ENCODE measurements at regions not wholly inside any gene's neighbourhood (a gene's known extent, or its start where the extent isn't known, plus 50 kb on each side); places are given as distances from the start of the nearest gene placed in this dataset.
"Not testable (repeated sequence)": the region's sequence is repeated elsewhere in the genome, so short reads cannot be mapped to it uniquely, and the experiment has no call there.

DNA sequence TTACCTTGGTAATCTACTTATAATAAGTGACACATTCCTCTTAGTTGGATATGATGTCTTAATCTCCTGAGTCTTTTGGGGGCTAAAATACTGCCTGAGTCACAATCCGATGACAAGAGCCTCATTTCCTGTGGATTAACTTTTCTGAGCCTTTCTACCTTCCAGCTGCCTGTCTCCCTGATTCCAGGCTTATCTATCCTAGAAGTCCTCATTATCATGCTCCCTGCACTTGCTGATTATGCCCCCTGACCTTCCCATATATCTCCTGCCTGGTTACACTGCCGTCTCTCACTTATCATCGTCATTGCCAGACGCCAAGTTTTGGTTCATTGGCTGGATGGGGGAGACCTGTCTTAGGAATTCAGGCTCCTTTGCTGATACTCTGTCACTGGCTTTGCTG is 727.4 kb upstream of the CA10 start:
- Histone ChIP-seq H3F3A (ENCODE audit: insufficient read depth, low read length) (no peaks in the 10 kb centered on the region), H3K4me1 (ENCODE audit: insufficient read depth, low read length, severe bottlenecking) (no peaks in the 10 kb centered on the region), H3K9ac (ENCODE audit: low read length) (no peak overlapping the region), H3K9me2 (ENCODE audit: low read depth, low read length) (no peaks in the 10 kb centered on the region), H3K79me2 (ENCODE audit: insufficient read depth, low read length) (no peaks in the 10 kb centered on the region), H4K20me1 (ENCODE audit: insufficient read depth, low read length) (no peaks in the 10 kb centered on the region), H3K36me3 (ENCODE audit: insufficient read depth, low read length) (no peaks in the 10 kb centered on the region), H3K4me2 (ENCODE audit: low read length) (no peak overlapping the region), H2AFZ (ENCODE audit: low read length) (no peak overlapping the region), H3K9me3 (ENCODE audit: low read length) (no peaks in the 10 kb centered on the region), H3K4me3 (ENCODE audit: low read depth, low read length, poor library complexity, severe bottlenecking) (no peak overlapping the region), H3K27ac (ENCODE audit: low read depth, low read length, poor library complexity, severe bottlenecking) (no peak overlapping the region), H3K27me3 (ENCODE audit: insufficient read depth, low read length) (no peaks in the 10 kb centered on the region)
- TF ChIP-seq EZH2 (IDR thresholded peaks at IDR 0.05; ENCODE audit: borderline replicate concordance, low read length): no peak
- TF ChIP-seq CTCF (IDR thresholded peaks at IDR 0.05; ENCODE audit: low read length): no peak

GRCh38 chr17:52883907-52884491 is 725.5 kb upstream of the CA10 start:
- H3K9ac ChIP-seq (ENCODE audit: low read length); H3K4me3 ChIP-seq (ENCODE audit: low read depth, low read length, poor library complexity, severe bottlenecking); H3K4me1 ChIP-seq (ENCODE audit: insufficient read depth, low read length, severe bottlenecking); H3K9me2 ChIP-seq (ENCODE audit: low read depth, low read length); H3K27ac ChIP-seq (ENCODE audit: low read depth, low read length, poor library complexity, severe bottlenecking); H3K27me3 ChIP-seq (ENCODE audit: insufficient read depth, low read length); H3K9me3 ChIP-seq (ENCODE audit: low read length); H3K4me2 ChIP-seq (ENCODE audit: low read length); H3F3A ChIP-seq (ENCODE audit: insufficient read depth, low read length); H2AFZ ChIP-seq (ENCODE audit: low read length); H4K20me1 ChIP-seq (ENCODE audit: insufficient read depth, low read length); H3K36me3 ChIP-seq (ENCODE audit: insufficient read depth, low read length); H3K79me2 ChIP-seq (ENCODE audit: insufficient read depth, low read length): not testable (repeated sequence)

GRCh38 chr17:52846767-52847166 is 688.3 kb upstream of the CA10 start:
- not testable (repeated sequence) for H3K9me2 ChIP-seq (ENCODE audit: low read depth, low read length); H3K27me3 ChIP-seq (ENCODE audit: insufficient read depth, low read length); H4K20me1 ChIP-seq (ENCODE audit: insufficient read depth, low read length); H3K36me3 ChIP-seq (ENCODE audit: insufficient read depth, low read length); H3F3A ChIP-seq (ENCODE audit: insufficient read depth, low read length); H3K4me2 ChIP-seq (ENCODE audit: low read length); H3K9me3 ChIP-seq (ENCODE audit: low read length); H3K4me3 ChIP-seq (ENCODE audit: low read depth, low read length, poor library complexity, severe bottlenecking); H3K79me2 ChIP-seq (ENCODE audit: insufficient read depth, low read length); H2AFZ ChIP-seq (ENCODE audit: low read length); H3K9ac ChIP-seq (ENCODE audit: low read length); H3K4me1 ChIP-seq (ENCODE audit: insufficient read depth, low read length, severe bottlenecking); H3K27ac ChIP-seq (ENCODE audit: low read depth, low read length, poor library complexity, severe bottlenecking)

DNA sequence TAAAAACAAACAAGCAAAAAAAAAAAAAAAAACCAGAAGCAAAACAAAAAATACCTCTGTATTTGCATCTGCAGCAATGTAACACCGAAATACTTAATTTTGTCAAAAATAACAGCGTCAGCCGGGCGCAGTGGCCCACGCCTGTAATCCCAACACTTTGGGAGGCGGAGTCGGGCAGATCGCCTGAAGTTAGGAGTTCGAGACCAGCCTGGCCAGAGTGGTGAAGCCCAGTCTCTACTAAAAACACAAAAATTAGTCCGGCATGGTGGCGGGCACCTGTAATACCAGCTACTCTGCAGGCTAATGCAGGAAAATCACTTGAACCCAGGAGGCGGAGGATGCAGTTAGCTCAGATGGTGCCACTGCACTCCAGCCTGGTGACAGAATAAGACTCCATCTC is 683.5 kb upstream of the CA10 start:
- no peaks in the 10 kb centered on the region for H3K79me2 ChIP-seq (ENCODE audit: insufficient read depth, low read length)
- H3K9me2 ChIP-seq (ENCODE audit: low read depth, low read length): no peaks in the 10 kb centered on the region
- H3K36me3 ChIP-seq (ENCODE audit: insufficient read depth, low read length): no peaks in the 10 kb centered on the region
- no peaks in the 10 kb centered on the region for H3F3A ChIP-seq (ENCODE audit: insufficient read depth, low read length)
- no peaks in the 10 kb centered on the region for H3K4me1 ChIP-seq (ENCODE audit: insufficient read depth, low read length, severe bottlenecking)
- H3K27ac ChIP-seq (ENCODE audit: low read depth, low read length, poor library complexity, severe bottlenecking): no peak overlapping the region
- H2AFZ ChIP-seq (ENCODE audit: low read length): no peak overlapping the region
- no peak overlapping the region for H3K9ac ChIP-seq (ENCODE audit: low read length)
- TF ChIP-seq EZH2 (IDR thresholded peaks at IDR 0.05; ENCODE audit: borderline replicate concordance, low read length): no peak
- no peak for TF ChIP-seq CTCF (IDR thresholded peaks at IDR 0.05; ENCODE audit: low read length)
- H4K20me1 ChIP-seq (ENCODE audit: insufficient read depth, low read length): no peaks in the 10 kb centered on the region
- no peaks in the 10 kb centered on the region for H3K9me3 ChIP-seq (ENCODE audit: low read length)
- no peak overlapping the region for H3K4me3 ChIP-seq (ENCODE audit: low read depth, low read length, poor library complexity, severe bottlenecking)
- H3K4me2 ChIP-seq (ENCODE audit: low read length): no peak overlapping the region
- no peaks in the 10 kb centered on the region for H3K27me3 ChIP-seq (ENCODE audit: insufficient read depth, low read length)

All from OCI-LY1 (cell line).